ENCODE measurements at regions not wholly inside any gene's neighbourhood (a gene's known extent, or its start where the extent isn't known, plus 50 kb on each side); places are given as distances from the start of the nearest gene placed in this dataset.

DNA sequence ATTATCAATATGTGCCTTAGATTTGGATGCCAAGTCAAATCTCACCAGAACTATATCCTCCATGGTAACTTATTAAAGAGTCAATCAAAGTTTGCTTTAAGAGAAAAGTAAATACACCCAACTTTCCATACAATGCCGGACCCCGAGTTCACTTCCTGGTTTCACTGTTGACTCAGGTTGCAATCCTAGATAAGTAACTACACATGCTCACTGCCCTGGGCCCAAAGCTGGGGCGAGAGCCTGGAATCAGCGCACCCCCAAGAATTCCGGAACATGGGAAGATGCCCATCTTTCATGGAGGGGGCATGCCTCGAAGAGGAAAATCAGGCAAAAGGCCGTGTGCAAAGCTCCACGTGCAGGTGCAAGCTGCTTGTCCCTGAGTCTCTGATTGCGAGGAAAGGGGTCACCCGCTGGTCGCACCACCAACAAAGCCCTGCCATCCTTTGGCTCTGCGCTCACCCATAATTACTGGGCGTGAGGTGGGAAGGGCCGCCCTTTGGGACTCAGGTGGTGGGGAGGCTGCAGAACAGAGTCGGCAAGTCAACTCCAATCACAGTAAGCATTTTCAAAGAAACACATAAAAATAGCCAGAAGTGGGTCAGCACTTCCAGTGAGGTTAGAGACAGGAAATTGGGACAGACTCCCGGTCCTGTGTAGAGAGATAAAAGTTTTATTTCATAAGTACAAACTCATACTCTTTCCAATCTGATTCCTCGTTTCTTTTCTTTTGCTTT is 167.7 kb downstream of the TOMM20 start (continued):
- TF ChIP-seq MTA1 (IDR thresholded peaks at IDR 0.05; ENCODE audit: borderline replicate concordance) (0 out of 2 replicates have a peak, but pooled peaks have one; percentile 17), CBFA2T3 (IDR thresholded peaks at IDR 0.05) (peak; percentile 42; the same call in 1 of the 2 replicates), TEAD4 (IDR thresholded peaks at IDR 0.05; ENCODE audit: low read length) (peak; percentile 37; the same call in 1 of the 2 replicates), TEAD4 (CRISPR knock-in tag; IDR thresholded peaks at IDR 0.05; ENCODE audit: borderline replicate concordance) (no peak), NR2C2 (CRISPR knock-in tag; IDR thresholded peaks at IDR 0.05) (peak; percentile 36; the same call in 1 of the 2 replicates), NR2C2 (tag; IDR thresholded peaks at IDR 0.05) (peak; percentile 74), RCOR1 (IDR thresholded peaks at IDR 0.05; ENCODE audit: borderline replicate concordance in 1 of 2, low read depth in 2 of 2, low read length in 2 of 2) (peak in 1 of 2 experiments; percentile 46; a peak in 1 of 4 replicates), ETV5 (CRISPR knock-in tag; IDR thresholded peaks at IDR 0.05; ENCODE audit: low read depth) (no peak)
- TF ChIP-seq, protein P1, sequence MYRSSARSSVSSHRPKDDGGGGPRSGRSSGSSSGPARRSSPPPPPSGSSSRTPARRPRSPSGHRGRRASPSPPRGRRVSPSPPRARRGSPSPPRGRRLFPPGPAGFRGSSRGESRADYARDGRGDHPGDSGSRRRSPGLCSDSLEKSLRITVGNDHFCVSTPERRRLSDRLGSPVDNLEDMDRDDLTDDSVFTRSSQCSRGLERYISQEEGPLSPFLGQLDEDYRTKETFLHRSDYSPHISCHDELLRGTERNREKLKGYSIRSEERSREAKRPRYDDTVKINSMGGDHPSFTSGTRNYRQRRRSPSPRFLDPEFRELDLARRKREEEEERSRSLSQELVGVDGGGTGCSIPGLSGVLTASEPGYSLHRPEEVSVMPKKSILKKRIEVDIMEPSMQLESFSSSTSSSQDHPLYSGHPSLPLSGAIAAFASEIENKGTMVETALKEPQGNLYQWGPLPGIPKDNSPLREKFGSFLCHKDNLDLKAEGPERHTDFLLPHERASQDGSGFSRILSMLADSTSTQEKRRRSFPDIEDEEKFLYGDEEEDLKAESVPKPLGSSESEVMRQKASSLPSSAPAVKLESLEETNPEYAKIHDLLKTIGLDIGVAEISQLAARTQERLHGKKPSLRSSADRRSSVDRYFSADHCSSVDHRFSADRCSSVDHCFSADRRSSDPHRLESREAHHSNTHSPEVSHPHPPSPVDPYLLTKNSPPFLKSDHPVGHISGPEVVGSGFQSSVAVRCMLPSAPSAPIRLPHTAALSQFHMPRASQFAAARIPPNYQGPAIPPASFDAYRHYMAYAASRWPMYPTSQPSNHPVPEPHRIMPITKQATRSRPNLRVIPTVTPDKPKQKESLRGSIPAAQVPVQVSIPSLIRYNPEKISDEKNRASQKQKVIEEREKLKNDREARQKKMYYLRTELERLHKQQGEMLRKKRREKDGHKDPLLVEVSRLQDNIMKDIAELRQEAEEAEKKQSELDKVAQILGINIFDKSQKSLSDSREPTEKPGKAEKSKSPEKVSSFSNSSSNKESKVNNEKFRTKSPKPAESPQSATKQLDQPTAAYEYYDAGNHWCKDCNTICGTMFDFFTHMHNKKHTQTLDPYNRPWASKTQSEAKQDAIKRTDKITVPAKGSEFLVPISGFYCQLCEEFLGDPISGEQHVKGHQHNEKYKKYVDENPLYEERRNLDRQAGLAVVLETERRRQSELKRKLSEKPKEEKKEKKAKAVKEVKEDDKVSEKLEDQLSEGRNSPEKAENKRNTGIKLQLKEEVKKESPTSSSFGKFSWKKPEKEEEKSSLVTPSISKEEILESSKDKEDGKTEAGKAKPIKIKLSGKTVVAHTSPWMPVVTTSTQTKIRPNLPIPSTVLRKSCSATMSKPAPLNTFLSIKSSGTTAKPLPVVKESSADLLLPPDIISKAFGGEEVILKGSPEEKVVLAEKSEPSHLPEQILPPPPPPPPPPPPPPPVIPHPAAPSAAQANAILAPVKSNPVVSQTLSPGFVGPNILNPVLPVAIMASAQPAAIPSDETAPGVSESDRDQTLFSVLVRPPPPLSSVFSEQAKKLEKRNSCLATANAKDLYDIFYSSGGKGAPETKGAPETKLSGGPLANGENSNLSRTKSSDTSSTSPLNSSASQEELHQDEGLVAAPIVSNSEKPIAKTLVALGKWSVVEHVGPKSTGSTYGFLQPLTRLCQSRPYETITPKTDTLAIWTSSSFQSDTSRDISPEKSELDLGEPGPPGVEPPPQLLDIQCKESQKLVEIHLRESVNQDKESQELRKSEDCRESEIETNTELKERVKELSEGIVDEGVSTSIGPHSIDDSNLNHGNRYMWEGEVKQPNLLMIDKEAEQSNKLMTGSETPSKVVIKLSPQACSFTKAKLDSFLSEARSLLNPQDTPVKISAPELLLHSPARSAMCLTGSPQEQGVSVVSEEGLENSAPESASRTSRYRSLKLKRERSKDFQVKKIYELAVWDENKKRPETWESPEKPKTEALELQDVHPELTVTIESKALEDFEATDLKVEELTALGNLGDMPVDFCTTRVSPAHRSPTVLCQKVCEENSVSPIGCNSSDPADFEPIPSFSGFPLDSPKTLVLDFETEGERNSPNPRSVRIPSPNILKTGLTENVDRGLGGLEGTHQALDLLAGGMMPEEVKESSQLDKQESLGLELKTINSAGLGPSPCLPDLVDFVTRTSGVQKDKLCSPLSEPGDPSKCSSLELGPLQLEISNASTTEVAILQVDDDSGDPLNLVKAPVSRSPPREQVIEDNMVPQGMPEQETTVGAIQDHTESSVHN (IDR thresholded peaks at IDR 0.05; ENCODE audit: borderline replicate concordance in 1 of 2, low read depth in 1 of 2) = no peak
- TF ChIP-seq, protein P2, sequence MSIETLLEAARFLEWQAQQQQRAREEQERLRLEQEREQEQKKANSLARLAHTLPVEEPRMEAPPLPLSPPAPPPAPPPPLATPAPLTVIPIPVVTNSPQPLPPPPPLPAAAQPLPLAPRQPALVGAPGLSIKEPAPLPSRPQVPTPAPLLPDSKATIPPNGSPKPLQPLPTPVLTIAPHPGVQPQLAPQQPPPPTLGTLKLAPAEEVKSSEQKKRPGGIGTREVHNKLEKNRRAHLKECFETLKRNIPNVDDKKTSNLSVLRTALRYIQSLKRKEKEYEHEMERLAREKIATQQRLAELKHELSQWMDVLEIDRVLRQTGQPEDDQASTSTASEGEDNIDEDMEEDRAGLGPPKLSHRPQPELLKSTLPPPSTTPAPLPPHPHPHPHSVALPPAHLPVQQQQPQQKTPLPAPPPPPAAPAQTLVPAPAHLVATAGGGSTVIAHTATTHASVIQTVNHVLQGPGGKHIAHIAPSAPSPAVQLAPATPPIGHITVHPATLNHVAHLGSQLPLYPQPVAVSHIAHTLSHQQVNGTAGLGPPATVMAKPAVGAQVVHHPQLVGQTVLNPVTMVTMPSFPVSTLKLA (conservative IDR thresholded peaks at IDR 0.05) = peak in 1 of 2 experiments; percentile 66; a peak in 3 of 4 replicates
- TF ChIP-seq, protein P3, sequence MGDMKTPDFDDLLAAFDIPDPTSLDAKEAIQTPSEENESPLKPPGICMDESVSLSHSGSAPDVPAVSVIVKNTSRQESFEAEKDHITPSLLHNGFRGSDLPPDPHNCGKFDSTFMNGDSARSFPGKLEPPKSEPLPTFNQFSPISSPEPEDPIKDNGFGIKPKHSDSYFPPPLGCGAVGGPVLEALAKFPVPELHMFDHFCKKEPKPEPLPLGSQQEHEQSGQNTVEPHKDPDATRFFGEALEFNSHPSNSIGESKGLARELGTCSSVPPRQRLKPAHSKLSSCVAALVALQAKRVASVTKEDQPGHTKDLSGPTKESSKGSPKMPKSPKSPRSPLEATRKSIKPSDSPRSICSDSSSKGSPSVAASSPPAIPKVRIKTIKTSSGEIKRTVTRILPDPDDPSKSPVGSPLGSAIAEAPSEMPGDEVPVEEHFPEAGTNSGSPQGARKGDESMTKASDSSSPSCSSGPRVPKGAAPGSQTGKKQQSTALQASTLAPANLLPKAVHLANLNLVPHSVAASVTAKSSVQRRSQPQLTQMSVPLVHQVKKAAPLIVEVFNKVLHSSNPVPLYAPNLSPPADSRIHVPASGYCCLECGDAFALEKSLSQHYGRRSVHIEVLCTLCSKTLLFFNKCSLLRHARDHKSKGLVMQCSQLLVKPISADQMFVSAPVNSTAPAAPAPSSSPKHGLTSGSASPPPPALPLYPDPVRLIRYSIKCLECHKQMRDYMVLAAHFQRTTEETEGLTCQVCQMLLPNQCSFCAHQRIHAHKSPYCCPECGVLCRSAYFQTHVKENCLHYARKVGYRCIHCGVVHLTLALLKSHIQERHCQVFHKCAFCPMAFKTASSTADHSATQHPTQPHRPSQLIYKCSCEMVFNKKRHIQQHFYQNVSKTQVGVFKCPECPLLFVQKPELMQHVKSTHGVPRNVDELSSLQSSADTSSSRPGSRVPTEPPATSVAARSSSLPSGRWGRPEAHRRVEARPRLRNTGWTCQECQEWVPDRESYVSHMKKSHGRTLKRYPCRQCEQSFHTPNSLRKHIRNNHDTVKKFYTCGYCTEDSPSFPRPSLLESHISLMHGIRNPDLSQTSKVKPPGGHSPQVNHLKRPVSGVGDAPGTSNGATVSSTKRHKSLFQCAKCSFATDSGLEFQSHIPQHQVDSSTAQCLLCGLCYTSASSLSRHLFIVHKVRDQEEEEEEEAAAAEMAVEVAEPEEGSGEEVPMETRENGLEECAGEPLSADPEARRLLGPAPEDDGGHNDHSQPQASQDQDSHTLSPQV (IDR thresholded peaks at IDR 0.05) = peak; percentile 91

Measured in K562 (cell line).